HCT116 (cell line): ENCODE measurements at regions not wholly inside any gene's neighbourhood (a gene's known extent, or its start where the extent isn't known, plus 50 kb on each side); places are given as distances from the start of the nearest gene placed in this dataset.

Experiments used
- CTCF ChIP-seq, 3 experiments: fragments of 200-600 bp in 1 of 3; sonication (generic) in 1 of 3; IDR thresholded peaks in 2 of 3; conservative IDR thresholded peaks in 1 of 3; 2 replicates each; pipeline ENCODE4 v1.5.1; 2012 to 2017; ENCODE audit warnings: low read depth in 2 of 3, low read length in 2 of 3, antibody characterized with exemption in 1 of 3, borderline replicate concordance in 1 of 3, control low read depth in 1 of 3, mild to moderate bottlenecking in 1 of 3, mixed read lengths in 1 of 3, mixed run types in 1 of 3, moderate library complexity in 1 of 3; ENCODE audit not compliant: insufficient read depth in 1 of 3
- EZH2 ChIP-seq: fragments of 200-600 bp; sonication (generic); IDR thresholded peaks from 2 replicates; pipeline ENCODE4 v1.6.1; 2017; ENCODE audit warnings: antibody characterized with exemption, mixed run types
- FOSL1 ChIP-seq: IDR thresholded peaks from 2 replicates; pipeline ENCODE4 v1.6.1; 2012; ENCODE audit warnings: low read depth
- POLR2A ChIP-seq: IDR thresholded peaks from 2 replicates; pipeline ENCODE4 v1.7.0; 2011; ENCODE audit warnings: borderline replicate concordance; ENCODE audit not compliant: insufficient read depth, insufficient read length; ENCODE audit errors: extremely low read depth
- POLR2AphosphoS5 ChIP-seq: IDR thresholded peaks from 2 replicates; pipeline ENCODE4 v1.6.1; 2011; ENCODE audit warnings: mild to moderate bottlenecking, low read depth, low read length, moderate library complexity
- RAD21 ChIP-seq: IDR thresholded peaks from 2 replicates; pipeline ENCODE4 v1.6.1; 2012; ENCODE audit warnings: low read depth, mild to moderate bottlenecking
- ZNF274 ChIP-seq: fragments of 200-500 bp; sonication (Bioruptor generic); IDR thresholded peaks from 2 replicates; pipeline ENCODE4 v1.6.1; 2014; ENCODE audit warnings: mild to moderate bottlenecking, low read depth, low read length, inconsistent platforms
- TF ChIP-seq, protein P1 (sequence below): IDR thresholded peaks from 2 replicates; pipeline ENCODE4 v1.6.1; 2012

DNA sequence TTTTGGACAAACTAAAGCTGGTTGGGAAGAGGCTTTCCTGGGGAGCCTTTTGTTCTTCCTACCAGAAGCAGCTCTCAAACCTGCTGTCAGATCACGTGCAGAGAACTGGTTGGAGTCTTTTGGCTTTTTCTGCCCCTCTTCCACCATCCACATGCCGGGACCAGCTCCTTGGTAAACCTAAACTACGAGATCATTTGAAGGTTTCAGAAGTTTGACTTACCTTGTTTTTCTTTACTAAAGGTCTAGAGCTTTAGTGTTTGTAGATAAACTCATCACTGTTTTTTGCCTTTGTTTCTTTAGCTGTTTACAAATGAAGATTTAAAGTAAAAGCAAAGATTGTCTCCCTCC is 113.4 kb downstream of the HLX start:
- no peak for TF ChIP-seq POLR2A
- TF ChIP-seq EZH2 = no peak
- no peak for TF ChIP-seq CTCF (IDR thresholded peaks at IDR 0.05 in 2 of 3, conservative IDR thresholded peaks at IDR 0.05 in 1 of 3; ENCODE audit: borderline replicate concordance in 1 of 3, insufficient read depth in 1 of 3, low read depth in 2 of 3, low read length in 2 of 3)
- no peak for TF ChIP-seq ZNF274
- TF ChIP-seq FOSL1 = no peak
- TF ChIP-seq POLR2AphosphoS5 = no peak
- TF ChIP-seq, protein P1, sequence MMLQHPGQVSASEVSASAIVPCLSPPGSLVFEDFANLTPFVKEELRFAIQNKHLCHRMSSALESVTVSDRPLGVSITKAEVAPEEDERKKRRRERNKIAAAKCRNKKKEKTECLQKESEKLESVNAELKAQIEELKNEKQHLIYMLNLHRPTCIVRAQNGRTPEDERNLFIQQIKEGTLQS = no peak
- TF ChIP-seq RAD21 = no peak
